Gastrocnemius medialis (tissue), 4 donors: ENCODE measurements at regions not wholly inside any gene's neighbourhood (a gene's known extent, or its start where the extent isn't known, plus 50 kb on each side); places are given as distances from the start of the nearest gene placed in this dataset.

Source experiments
- CTCF ChIP-seq, 5 experiments: fragments of 450-650 bp in 3 of 5; fragments of 200-600 bp in 2 of 5; sonication (generic) in 2 of 5; IDR thresholded peaks in 4 of 5; conservative IDR thresholded peaks in 1 of 5; 1 replicate in 4 of 5; 2 replicates in 1 of 5; pipeline ENCODE4 v1.5.1; 2016 to 2019; ENCODE audit warnings: antibody characterized with exemption in 5 of 5, mild to moderate bottlenecking in 3 of 5, moderate library complexity in 3 of 5
- POLR2A ChIP-seq, 2 donors: fragments of 450-650 bp; IDR thresholded peaks; one replicate each; pipeline ENCODE4 v1.6.1; 2017; ENCODE audit warnings: antibody characterized with exemption in 2 of 2, mild to moderate bottlenecking in 2 of 2, moderate library complexity in 2 of 2

DNA sequence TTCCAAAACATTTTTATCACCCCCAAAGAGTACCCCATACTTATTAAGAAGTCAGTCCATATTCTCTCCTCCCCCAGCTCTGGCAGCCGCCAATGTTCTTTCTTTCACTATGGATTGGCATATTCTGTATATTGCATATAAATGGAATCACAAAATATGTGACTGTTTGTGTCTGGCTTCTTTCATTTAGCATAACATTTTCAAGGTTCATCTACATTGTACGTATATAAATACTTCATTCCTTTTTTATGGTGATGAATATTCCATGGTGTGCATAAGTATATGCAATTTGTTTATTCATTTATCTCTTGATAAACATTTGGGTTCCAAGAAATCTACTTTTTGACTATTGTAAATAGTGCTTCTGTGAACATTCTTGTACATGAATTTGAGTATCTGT is 653.1 kb downstream of the XPNPEP1 start:
- no peak for TF ChIP-seq CTCF (IDR thresholded peaks at IDR 0.05 in 4 of 5, conservative IDR thresholded peaks at IDR 0.05 in 1 of 5)
- no peak for TF ChIP-seq POLR2A (IDR thresholded peaks at IDR 0.05)
